Heart left ventricle (tissue), 13 donors: ENCODE measurements at regions not wholly inside any gene's neighbourhood (a gene's known extent, or its start where the extent isn't known, plus 50 kb on each side); places are given as distances from the start of the nearest gene placed in this dataset.

ENCODE experiments used
- CTCF ChIP-seq, 12 donors: fragments of 200-600 bp; sonication (generic) in 4 of 12; IDR thresholded peaks; one replicate each; pipeline versions ENCODE4 v1.5.0 to v1.8.0; 2018 to 2022; ENCODE audit warnings: antibody characterized with exemption in 12 of 12, mild to moderate bottlenecking in 5 of 12
- POLR2A ChIP-seq, 2 donors: fragments of 450-650 bp; IDR thresholded peaks; one replicate each; pipeline ENCODE4 v1.6.1; 2017; ENCODE audit warnings: antibody characterized with exemption in 2 of 2, mild to moderate bottlenecking in 2 of 2, moderate library complexity in 2 of 2
- donor health status: ischemic (EF 13 %, LVEDD 7.1; RV severe dilation, severe dysfunction).
- donor health status: DM: no; HTN: yes; CAD: no.
- donor health status: DM: no; HTN: no; CAD: no.
- donor health status: ischemic (EF 25% LVEDD 6.9; RV normal size, moderate dysfunction).
- donor health status: ischemic (EF 25% LVEDD 5.7; RV mildly dilated, moderate dysfunction).
- donor health status: ischemic (EF 35%, LVEDD 5.7; RV mildly dilated, moderate dysfunction).
- donor health status: nonischemic (EF 11% LVEDD 7.7; RV severe dilation, severe dysfunction).
- donor health status: DM: yes; HTN: yes; CAD: no.
- donor health status: PGD.
- donor health status: ischemic (EF 29% LVEDD 5.4; RV normal size, mild dysfunction).
- donor health status: nonischemic (EF 23%, LVEDD 6.1; RV moderate dilation, normal function).

GRCh38 chr2:204187229-204188083, 250.9 kb downstream of the ICOS start:
- TF ChIP-seq POLR2A (IDR thresholded peaks at IDR 0.05) (no peak), CTCF (IDR thresholded peaks at IDR 0.05) (no peak)
